BE2C (cell line): ENCODE measurements at regions not wholly inside any gene's neighbourhood (a gene's known extent, or its start where the extent isn't known, plus 50 kb on each side); places are given as distances from the start of the nearest gene placed in this dataset.
"Not testable (repeated sequence)": the region's sequence is repeated elsewhere in the genome, so short reads cannot be mapped to it uniquely, and the experiment has no call there.

Experiments used
- DNase-seq: peaks from one replicate; pipeline ENCODE4 v3.0.0-alpha.2; 2020
- H3K27me3 ChIP-seq: fragments of 250-450 bp; sonication (Bioruptor Pico); 2 replicates; pipeline ENCODE4 v1.5.1; 2020; ENCODE audit warnings: mild to moderate bottlenecking
- H3K36me3 ChIP-seq: fragments of 250-450 bp; sonication (Bioruptor Pico); 2 replicates; pipeline ENCODE4 v1.5.1; 2020; ENCODE audit warnings: mild to moderate bottlenecking
- H3K4me1 ChIP-seq: fragments of 250-450 bp; sonication (Bioruptor Pico); 2 replicates; pipeline ENCODE4 v1.5.1; 2020
- H3K4me3 ChIP-seq: 2 replicates; pipeline ENCODE4 v1.5.1; 2011; ENCODE audit warnings: low read depth, low read length
- H3K9me3 ChIP-seq: fragments of 250-450 bp; sonication (Bioruptor Pico); 2 replicates; pipeline ENCODE4 v1.5.1; 2020
- TF ChIP-seq, protein P1 (sequence below): IDR thresholded peaks from 2 replicates; pipeline ENCODE4 v1.5.1; 2012; ENCODE audit warnings: mild to moderate bottlenecking, low read depth, low read length

DNA sequence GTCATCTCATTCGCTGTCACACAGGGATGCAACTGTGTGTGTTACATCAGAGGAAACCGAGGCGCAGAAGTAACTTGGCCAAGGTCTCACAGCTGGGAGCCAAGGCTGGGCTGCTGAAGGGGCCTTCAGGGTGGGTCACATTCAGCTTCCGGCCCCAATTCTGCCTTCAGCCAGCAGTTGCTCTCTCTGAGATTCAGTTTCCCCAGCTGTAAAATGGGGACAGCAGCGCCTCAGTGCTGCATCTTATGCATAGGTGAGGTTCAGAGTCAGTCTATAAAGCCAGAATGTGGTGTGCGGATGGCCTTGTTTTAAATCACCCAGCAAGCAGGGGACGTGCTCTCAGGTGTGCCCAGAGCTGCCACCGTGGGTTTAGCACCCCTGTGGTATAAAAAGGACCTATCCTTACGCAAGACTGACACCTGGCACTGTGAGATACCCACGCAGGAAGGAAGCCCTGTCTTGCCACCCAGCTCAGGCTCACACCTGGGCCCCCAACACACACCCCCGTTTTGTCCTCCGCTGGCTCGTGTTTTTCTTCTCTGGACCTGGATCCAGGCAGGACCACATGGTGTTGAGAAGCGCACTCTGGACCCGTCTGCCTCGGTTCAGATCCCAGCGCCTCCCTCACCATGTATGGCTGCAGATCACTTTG lies 94.6 kb upstream of the GSE1 start:
- TF ChIP-seq, protein P1, sequence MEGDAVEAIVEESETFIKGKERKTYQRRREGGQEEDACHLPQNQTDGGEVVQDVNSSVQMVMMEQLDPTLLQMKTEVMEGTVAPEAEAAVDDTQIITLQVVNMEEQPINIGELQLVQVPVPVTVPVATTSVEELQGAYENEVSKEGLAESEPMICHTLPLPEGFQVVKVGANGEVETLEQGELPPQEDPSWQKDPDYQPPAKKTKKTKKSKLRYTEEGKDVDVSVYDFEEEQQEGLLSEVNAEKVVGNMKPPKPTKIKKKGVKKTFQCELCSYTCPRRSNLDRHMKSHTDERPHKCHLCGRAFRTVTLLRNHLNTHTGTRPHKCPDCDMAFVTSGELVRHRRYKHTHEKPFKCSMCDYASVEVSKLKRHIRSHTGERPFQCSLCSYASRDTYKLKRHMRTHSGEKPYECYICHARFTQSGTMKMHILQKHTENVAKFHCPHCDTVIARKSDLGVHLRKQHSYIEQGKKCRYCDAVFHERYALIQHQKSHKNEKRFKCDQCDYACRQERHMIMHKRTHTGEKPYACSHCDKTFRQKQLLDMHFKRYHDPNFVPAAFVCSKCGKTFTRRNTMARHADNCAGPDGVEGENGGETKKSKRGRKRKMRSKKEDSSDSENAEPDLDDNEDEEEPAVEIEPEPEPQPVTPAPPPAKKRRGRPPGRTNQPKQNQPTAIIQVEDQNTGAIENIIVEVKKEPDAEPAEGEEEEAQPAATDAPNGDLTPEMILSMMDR: no peak
- no peaks in the 10 kb centered on the region; the same call in 1 of the 2 replicates for H3K36me3 ChIP-seq
- no peak for DNase-seq
- no peak overlapping the region for H3K4me3 ChIP-seq
- no peaks in the 10 kb centered on the region for H3K9me3 ChIP-seq
- no peaks in the 10 kb centered on the region for H3K27me3 ChIP-seq
- peaks cover 48% of the 10 kb centered on the region for H3K4me1 ChIP-seq

DNA sequence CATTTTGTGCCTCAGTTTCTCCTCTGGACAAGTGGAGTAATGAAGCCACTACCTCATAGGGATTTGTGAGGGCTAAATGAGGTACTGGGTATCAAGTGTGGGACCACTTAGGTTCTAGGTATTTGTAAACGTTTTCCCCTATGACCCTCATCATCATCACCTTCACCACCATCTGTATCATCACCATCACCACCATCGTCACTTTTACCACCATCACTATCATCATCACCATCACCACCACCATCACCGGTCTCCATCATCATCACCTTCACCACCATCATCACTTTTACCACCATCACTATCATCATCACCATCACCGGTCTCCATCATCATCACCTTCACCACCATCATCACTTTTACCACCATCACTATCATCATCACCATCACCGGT lies 94.1 kb upstream of the GSE1 start:
- H3K4me3 ChIP-seq: not testable (repeated sequence)
- peaks cover 48% of the 10 kb centered on the region for H3K4me1 ChIP-seq

DNA sequence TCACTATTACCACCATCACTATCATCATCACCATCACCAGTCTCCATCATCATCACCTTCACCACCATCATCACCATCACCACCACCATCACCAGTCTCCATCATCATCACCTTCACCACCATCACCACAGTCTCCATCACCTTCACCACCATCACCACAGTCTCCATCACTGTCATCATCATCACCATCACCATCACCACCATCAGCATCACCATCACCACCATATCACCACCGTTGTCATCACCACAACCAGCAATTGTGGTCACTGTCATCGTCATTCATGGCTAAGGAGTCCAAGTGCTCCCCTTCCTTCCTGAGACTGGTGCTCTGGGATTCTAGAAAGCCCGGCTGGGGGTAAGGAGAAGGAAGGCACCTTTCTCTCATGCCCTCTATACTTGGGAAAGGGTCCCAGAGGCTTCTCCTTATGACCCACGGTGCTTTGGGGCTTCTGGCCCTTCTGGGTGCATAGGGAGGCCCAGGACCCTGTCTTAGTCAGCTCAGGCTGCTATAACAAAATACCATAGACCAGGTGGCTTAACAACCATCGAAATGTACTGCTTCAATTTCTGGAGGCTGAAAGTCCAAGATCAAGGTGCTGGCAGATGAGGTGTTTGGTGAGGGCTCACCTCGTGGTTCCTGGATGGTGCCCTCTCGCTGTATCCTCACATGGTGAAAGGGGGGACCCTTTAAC lies 93.4 kb upstream of the GSE1 start:
- no peaks in the 10 kb centered on the region for H3K27me3 ChIP-seq
- no peak for DNase-seq
- TF ChIP-seq, protein P1: no peak
- peaks cover 48% of the 10 kb centered on the region for H3K4me1 ChIP-seq
- no peaks in the 10 kb centered on the region; the same call in 1 of the 2 replicates for H3K36me3 ChIP-seq
- H3K4me3 ChIP-seq: no peak overlapping the region
- no peaks in the 10 kb centered on the region for H3K9me3 ChIP-seq

More for the DNA sequence above, 94.1 kb upstream of the GSE1 start:
- H3K9me3 ChIP-seq, H3K27me3 ChIP-seq, H3K36me3 ChIP-seq, DNase-seq: not testable (repeated sequence)

DNA sequence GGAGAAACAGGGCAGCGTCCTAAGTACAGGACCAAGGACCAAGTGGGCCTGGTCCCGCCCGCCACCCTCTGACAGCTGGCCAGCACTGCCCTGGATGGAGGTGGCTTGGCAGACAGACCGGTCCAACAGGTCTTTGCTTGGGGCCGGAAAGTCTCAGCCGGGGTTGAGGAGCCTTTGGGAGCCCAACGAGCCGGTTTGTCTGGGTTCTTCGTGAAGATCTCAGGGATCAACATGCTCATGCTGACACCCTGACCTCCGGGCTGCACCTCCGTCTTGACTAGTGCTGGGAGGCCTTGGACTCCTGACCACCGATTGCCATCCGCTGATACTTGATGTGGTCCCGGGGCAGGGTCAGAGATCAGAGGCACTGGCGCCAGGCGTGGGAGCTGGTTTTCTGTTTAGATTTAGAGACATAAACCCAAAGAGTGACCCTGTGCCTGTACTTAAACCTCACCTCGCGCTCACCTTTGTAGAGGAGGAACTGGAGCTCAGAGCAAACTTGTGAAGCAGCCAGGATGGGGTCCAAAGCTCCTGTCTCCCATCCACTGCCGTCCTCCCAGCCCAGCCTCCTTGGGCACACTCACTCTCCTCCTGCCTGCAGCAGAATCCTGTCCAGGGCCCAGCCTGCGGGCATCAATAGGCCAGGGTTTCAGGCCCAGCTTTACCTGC lies 92.1 kb upstream of the GSE1 start:
- peak; percentile 7 for DNase-seq
- H3K36me3 ChIP-seq: no peaks in the 10 kb centered on the region; the same call in 1 of the 2 replicates
- TF ChIP-seq, protein P1: no peak
- no peaks in the 10 kb centered on the region for H3K27me3 ChIP-seq
- no peaks in the 10 kb centered on the region for H3K9me3 ChIP-seq
- H3K4me1 ChIP-seq: peaks cover 46% of the 10 kb centered on the region
- no peak overlapping the region for H3K4me3 ChIP-seq

DNA sequence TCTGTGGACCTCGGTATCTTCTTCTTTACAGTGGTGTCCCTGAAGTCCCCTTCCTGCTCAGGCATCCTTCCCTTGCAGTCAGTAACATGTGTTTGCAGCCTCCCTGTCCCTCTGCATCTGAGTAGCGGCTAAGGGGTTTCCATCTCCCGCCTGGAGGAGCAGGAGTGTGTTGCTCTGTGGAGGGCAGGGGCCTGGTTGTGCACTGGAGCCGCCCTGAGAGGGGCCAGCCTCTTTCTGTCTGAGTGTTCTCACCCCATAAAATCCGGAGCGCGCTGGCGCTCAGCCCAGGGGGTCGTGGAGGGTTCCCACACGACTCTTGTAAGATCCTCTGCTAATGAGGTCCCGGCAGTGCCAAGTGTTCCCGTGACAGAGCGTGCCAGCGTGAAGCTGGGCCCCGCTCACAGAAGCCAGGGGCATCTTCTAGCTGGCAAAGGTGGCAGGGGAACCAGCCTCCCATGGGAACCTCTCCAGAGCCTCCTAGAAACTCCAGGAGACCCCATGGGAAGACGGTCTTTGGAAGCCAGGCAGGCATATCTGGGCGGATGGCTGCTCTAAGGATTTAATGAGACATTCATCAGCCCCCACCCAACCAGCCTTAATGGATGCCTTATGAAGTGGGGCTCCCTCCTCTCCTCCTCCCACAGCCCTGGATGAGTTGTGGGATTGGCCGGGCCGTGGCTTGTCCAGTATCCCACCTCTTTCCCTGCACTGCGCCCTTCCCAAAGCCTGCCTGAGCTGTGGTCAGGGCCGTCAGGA lies 91.4 kb upstream of the GSE1 start:
- H3K4me3 ChIP-seq: no peak overlapping the region
- TF ChIP-seq, protein P1: no peak
- peaks cover 53% of the 10 kb centered on the region for H3K4me1 ChIP-seq
- no peaks in the 10 kb centered on the region for H3K9me3 ChIP-seq
- H3K27me3 ChIP-seq: no peaks in the 10 kb centered on the region
- no peaks in the 10 kb centered on the region; the same call in 1 of the 2 replicates for H3K36me3 ChIP-seq
- DNase-seq: peak; percentile 19

DNA sequence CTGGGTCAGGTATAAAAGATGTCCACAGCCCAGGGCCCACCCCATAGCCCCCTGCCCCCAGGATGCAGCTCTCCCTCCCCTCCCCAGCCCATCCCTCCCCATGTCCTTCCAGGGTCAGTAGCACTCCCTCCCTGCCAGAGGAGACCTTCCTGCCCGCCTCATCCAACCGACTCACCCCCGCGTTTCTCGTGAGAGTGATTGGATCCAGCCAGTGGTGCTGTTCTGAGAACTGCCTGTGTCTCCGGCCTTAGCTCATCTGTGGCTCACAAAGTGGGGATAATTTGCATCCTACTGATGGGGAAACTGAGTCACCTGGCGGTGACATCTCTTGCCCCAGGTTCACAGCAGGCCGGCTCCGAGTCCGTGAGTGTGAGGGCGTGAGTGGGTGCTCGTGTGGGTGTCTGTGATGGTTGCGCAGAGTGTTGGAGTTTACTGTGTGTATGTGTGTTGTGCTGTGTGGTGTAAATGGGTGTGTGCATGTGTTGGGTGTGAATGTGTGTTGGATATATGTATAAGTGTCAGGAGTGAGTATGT lies 90.7 kb upstream of the GSE1 start:
- no peaks in the 10 kb centered on the region for H3K9me3 ChIP-seq
- TF ChIP-seq, protein P1: no peak
- no peaks in the 10 kb centered on the region; the same call in 1 of the 2 replicates for H3K36me3 ChIP-seq
- no peaks in the 10 kb centered on the region for H3K27me3 ChIP-seq
- peak; percentile 6 for DNase-seq
- H3K4me1 ChIP-seq: peaks cover 52% of the 10 kb centered on the region
- H3K4me3 ChIP-seq: no peak overlapping the region
